Bronchial epithelial cell (primary cell): ENCODE measurements at regions not wholly inside any gene's neighbourhood (a gene's known extent, or its start where the extent isn't known, plus 50 kb on each side); places are given as distances from the start of the nearest gene placed in this dataset.

Source experiments
- DNase-seq: peaks from one replicate; pipeline ENCODE4 v3.0.0-alpha.2; 2010; ENCODE audit warnings: low read depth
- FAIRE-seq: peaks from 2 replicates; lab custom pipeline; 2011; peaks lifted over from hg19 to GRCh38; lab: Jason Lieb, UNC
- H3K27me3 ChIP-seq: 2 replicates; pipeline ENCODE4 v1.5.1; 2011; ENCODE audit warnings: low read length; ENCODE audit not compliant: control insufficient read depth, insufficient read depth
- H3K36me3 ChIP-seq: 2 replicates; pipeline ENCODE4 v1.5.1; 2011; ENCODE audit warnings: low read length; ENCODE audit not compliant: control insufficient read depth, insufficient read depth
- H3K4me3 ChIP-seq: 2 replicates; pipeline ENCODE4 v1.5.1; 2011; ENCODE audit warnings: mild to moderate bottlenecking, low read depth, low read length, control low read depth
- CTCF ChIP-seq: IDR thresholded peaks from 2 replicates; pipeline ENCODE4 v1.5.1; 2011; ENCODE audit warnings: mild to moderate bottlenecking, moderate library complexity, low read length, control low read depth, inconsistent platforms; ENCODE audit not compliant: insufficient read depth, severe bottlenecking

- Histone ChIP-seq H3K27me3 (no peaks in the 10 kb centered on the region), H3K36me3 (no peaks in the 10 kb centered on the region), H3K4me3 (no peak overlapping the region)
- DNase-seq: no peak
- TF ChIP-seq CTCF: no peak
- FAIRE-seq: no peak
These were observed 944.4 kb downstream of the PDHA2 start for GRCh38 chr4:96784336-96784735.

- TF ChIP-seq CTCF: no peak
- H3K4me3 ChIP-seq: no peak overlapping the region
- FAIRE-seq: no peak
- no peaks in the 10 kb centered on the region for H3K36me3 ChIP-seq
- H3K27me3 ChIP-seq: no peaks in the 10 kb centered on the region
- no peak for DNase-seq
These were observed 946.4 kb downstream of the PDHA2 start for GRCh38 chr4:96786306-96786705.

GRCh38 chr4:96787766-96788165, 947.9 kb downstream of the PDHA2 start:
- Histone ChIP-seq H3K27me3 (no peaks in the 10 kb centered on the region), H3K36me3 (no peaks in the 10 kb centered on the region), H3K4me3 (no peak overlapping the region)
- DNase-seq: no peak
- FAIRE-seq: no peak
- no peak for TF ChIP-seq CTCF

GRCh38 chr4:96809563-96809962, 969.7 kb downstream of the PDHA2 start:
- no peaks in the 10 kb centered on the region for H3K36me3 ChIP-seq
- no peak for TF ChIP-seq CTCF
- no peaks in the 10 kb centered on the region for H3K27me3 ChIP-seq
- DNase-seq: no peak
- no peak for FAIRE-seq
- no peak overlapping the region for H3K4me3 ChIP-seq

- no peaks in the 10 kb centered on the region for H3K36me3 ChIP-seq
- no peak for DNase-seq
- H3K4me3 ChIP-seq: no peak overlapping the region
- FAIRE-seq: no peak
- no peaks in the 10 kb centered on the region for H3K27me3 ChIP-seq
- TF ChIP-seq CTCF: no peak
These were observed 987.2 kb downstream of the PDHA2 start for GRCh38 chr4:96827086-96827485.

- H3K4me3 ChIP-seq: no peak overlapping the region
- TF ChIP-seq CTCF: no peak
- H3K36me3 ChIP-seq: no peaks in the 10 kb centered on the region
- no peaks in the 10 kb centered on the region for H3K27me3 ChIP-seq
- DNase-seq: peak; percentile 6
- FAIRE-seq: no peak
These were observed 993.9 kb downstream of the PDHA2 start for GRCh38 chr4:96833831-96834230.
